ENCODE measurements at regions not wholly inside any gene's neighbourhood (a gene's known extent, or its start where the extent isn't known, plus 50 kb on each side); places are given as distances from the start of the nearest gene placed in this dataset.

DNA sequence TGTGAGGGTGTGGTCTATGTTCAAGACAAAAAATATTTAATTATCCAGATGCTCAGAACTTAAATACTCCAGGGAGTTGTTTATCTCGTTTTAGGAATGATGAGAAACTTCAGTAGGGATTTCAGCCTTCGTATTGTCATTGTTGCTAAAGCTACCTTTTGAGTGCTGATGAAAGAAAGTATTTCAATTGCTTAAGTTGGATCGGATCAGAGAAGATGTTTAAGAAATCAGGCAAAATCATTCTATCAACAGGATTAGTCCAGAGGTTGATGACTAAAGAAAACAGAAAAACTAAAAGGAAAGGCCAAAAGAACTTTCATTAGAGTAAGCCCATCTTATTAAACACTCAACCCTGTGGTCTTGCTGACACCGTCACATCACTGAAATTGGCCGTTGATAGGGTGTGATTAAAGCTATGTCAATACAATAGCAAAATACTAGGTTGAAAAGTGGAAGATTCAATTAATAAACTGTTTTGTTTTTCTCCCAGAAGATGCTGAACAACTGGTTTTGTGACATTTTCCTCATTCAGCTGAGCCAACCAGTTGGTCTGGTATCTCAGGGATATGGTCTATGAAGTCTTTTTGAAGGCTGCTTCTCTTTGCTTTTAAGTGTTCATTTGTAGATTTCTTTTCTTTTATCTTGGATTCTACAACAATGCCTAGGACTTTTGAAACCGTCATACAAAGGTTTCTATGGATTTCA, 551.7 kb downstream of the SLC4A3 start:
- CTCF ChIA-PET = no interaction called here
- no peaks in the 10 kb centered on the region for H3K9me3 Mint-ChIP-seq
- H3K27me3 Mint-ChIP-seq (ENCODE audit: low read depth) = no peaks in the 10 kb centered on the region
- H3K4me3 Mint-ChIP-seq = no peak overlapping the region
- no peaks in the 10 kb centered on the region for H3K4me1 Mint-ChIP-seq (ENCODE audit: low read depth)
- DNase-seq = no peak
- intact Hi-C loops (cut with micrococcal nuclease) = no loop called here
- no peaks in the 10 kb centered on the region for H3K36me3 Mint-ChIP-seq (ENCODE audit: low read depth)
- no peak overlapping the region for H3K27ac Mint-ChIP-seq

GRCh38 chr2:220181165-220181564, 553.7 kb downstream of the SLC4A3 start:
- no peak for DNase-seq
- Mint-ChIP-seq H3K4me1 (ENCODE audit: low read depth) (no peaks in the 10 kb centered on the region), H3K4me3 (no peak overlapping the region), H3K27ac (no peak overlapping the region), H3K27me3 (ENCODE audit: low read depth) (no peaks in the 10 kb centered on the region), H3K36me3 (ENCODE audit: low read depth) (no peaks in the 10 kb centered on the region), H3K9me3 (no peaks in the 10 kb centered on the region)
- intact Hi-C loops (cut with micrococcal nuclease) = no loop called here
- CTCF ChIA-PET = no interaction called here

GRCh38 chr2:220182790-220183189, 555.4 kb downstream of the SLC4A3 start:
- H3K27me3 Mint-ChIP-seq (ENCODE audit: low read depth) = no peaks in the 10 kb centered on the region
- no peaks in the 10 kb centered on the region for H3K36me3 Mint-ChIP-seq (ENCODE audit: low read depth)
- no peak overlapping the region for H3K4me3 Mint-ChIP-seq
- no peaks in the 10 kb centered on the region for H3K4me1 Mint-ChIP-seq (ENCODE audit: low read depth)
- intact Hi-C loops (cut with micrococcal nuclease) = no loop called here
- H3K27ac Mint-ChIP-seq = no peak overlapping the region
- H3K9me3 Mint-ChIP-seq = no peaks in the 10 kb centered on the region
- no peak for DNase-seq
- CTCF ChIA-PET = no interaction called here

- intact Hi-C loops (cut with micrococcal nuclease) = no loop called here
- H3K4me1 Mint-ChIP-seq (ENCODE audit: low read depth) = no peaks in the 10 kb centered on the region
- H3K4me3 Mint-ChIP-seq = no peak overlapping the region
- no peak overlapping the region for H3K27ac Mint-ChIP-seq
- DNase-seq = no peak
- no peaks in the 10 kb centered on the region for H3K9me3 Mint-ChIP-seq
- CTCF ChIA-PET = no interaction called here
- no peaks in the 10 kb centered on the region for H3K27me3 Mint-ChIP-seq (ENCODE audit: low read depth)
- no peaks in the 10 kb centered on the region for H3K36me3 Mint-ChIP-seq (ENCODE audit: low read depth)
Measured at GRCh38 chr2:220185766-220186305, 558.4 kb downstream of the SLC4A3 start.

DNA sequence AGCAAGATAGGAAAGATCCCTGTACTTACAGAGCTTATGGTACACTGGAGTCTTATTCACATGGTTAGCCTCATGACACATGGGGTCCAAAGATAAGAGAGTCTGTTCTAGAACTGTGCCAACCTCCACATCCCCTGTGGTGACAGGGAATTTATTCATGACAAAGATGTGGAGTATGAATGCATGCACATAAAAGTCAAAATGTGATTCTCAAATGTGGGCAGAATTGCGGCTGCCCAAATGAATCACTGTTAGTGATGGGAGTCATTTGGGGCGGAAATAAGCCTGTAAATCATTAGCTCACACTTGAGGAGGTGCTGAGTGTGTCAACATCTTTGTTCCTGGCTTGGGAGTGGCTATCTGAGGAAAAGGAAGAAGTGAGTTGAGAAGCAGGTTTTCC, 560.6 kb downstream of the SLC4A3 start:
- no peak overlapping the region for H3K4me3 Mint-ChIP-seq
- intact Hi-C loops (cut with micrococcal nuclease) = no loop called here
- H3K9me3 Mint-ChIP-seq = no peaks in the 10 kb centered on the region
- H3K4me1 Mint-ChIP-seq (ENCODE audit: low read depth) = no peaks in the 10 kb centered on the region
- no peaks in the 10 kb centered on the region for H3K27me3 Mint-ChIP-seq (ENCODE audit: low read depth)
- CTCF ChIA-PET = no interaction called here
- no peaks in the 10 kb centered on the region for H3K36me3 Mint-ChIP-seq (ENCODE audit: low read depth)
- H3K27ac Mint-ChIP-seq = no peak overlapping the region
- DNase-seq = no peak

GRCh38 chr2:220191031-220191430, 563.6 kb downstream of the SLC4A3 start:
- Mint-ChIP-seq H3K4me1 (ENCODE audit: low read depth) (no peaks in the 10 kb centered on the region), H3K27ac (no peak overlapping the region), H3K36me3 (ENCODE audit: low read depth) (no peaks in the 10 kb centered on the region), H3K9me3 (no peaks in the 10 kb centered on the region), H3K4me3 (no peak overlapping the region), H3K27me3 (ENCODE audit: low read depth) (no peaks in the 10 kb centered on the region)
- CTCF ChIA-PET = no interaction called here
- DNase-seq = no peak
- intact Hi-C loops (cut with micrococcal nuclease) = no loop called here

GRCh38 chr2:220191737-220192136, 564.3 kb downstream of the SLC4A3 start:
- no peak for DNase-seq
- intact Hi-C loops (cut with micrococcal nuclease) = no loop called here
- Mint-ChIP-seq H3K27ac (no peak overlapping the region), H3K4me3 (no peak overlapping the region), H3K27me3 (ENCODE audit: low read depth) (no peaks in the 10 kb centered on the region), H3K36me3 (ENCODE audit: low read depth) (no peaks in the 10 kb centered on the region), H3K4me1 (ENCODE audit: low read depth) (no peaks in the 10 kb centered on the region), H3K9me3 (peaks cover 3% of the 10 kb centered on the region)
- CTCF ChIA-PET = no interaction called here

DNA sequence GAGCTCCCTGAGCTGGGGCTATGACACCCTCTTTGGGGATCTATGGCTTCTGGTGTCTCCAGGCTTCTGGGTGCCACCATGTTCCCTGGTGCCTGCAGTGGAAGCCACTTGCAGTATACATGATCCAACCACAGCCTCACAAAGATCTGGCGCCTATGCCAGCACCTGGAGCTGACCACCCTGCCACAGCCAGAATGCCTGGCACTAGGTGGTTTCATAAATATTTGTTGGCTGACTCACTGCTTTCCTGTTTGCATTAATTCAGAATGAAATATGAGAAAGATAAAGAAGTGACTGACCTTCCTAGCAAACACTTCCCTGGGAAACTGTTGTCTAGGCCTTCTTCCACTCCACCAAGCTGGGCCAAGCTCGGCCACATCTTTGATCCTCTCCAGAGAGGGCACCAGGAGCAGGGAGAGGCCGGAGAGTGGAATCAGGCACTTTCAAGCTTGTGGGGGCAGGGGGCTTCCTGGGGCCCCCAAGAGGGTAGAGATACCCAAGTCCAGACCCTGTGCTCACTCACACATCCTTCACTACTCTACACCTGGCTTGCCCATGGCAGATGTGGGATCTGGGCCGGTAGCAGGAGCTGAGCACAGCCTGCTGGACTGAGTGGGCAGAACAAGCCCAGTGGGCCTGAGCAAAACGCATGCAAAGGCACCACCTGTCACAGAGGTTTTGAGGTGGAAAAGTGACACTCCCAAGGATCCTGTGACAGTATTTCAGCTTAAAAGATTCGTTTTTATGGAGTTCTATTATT, 565.7 kb downstream of the SLC4A3 start:
- Mint-ChIP-seq H3K36me3 (ENCODE audit: low read depth) (no peaks in the 10 kb centered on the region), H3K27me3 (ENCODE audit: low read depth) (no peaks in the 10 kb centered on the region), H3K9me3 (peaks cover 4% of the 10 kb centered on the region), H3K4me3 (no peak overlapping the region), H3K27ac (no peak overlapping the region), H3K4me1 (ENCODE audit: low read depth) (no peaks in the 10 kb centered on the region)
- CTCF ChIA-PET = no interaction called here
- intact Hi-C loops (cut with micrococcal nuclease) = no loop called here
- no peak for DNase-seq

GRCh38 chr2:220194630-220195584, 567.5 kb downstream of the SLC4A3 start:
- Mint-ChIP-seq H3K27ac (no peak overlapping the region), H3K9me3 (peaks cover 5% of the 10 kb centered on the region), H3K4me3 (no peak overlapping the region), H3K27me3 (ENCODE audit: low read depth) (no peaks in the 10 kb centered on the region), H3K36me3 (ENCODE audit: low read depth) (no peaks in the 10 kb centered on the region), H3K4me1 (ENCODE audit: low read depth) (no peaks in the 10 kb centered on the region)
- CTCF ChIA-PET = no interaction called here
- DNase-seq = no peak
- intact Hi-C loops (cut with micrococcal nuclease) = no loop called here

- no peak overlapping the region for H3K27ac Mint-ChIP-seq
- intact Hi-C loops (cut with micrococcal nuclease) = no loop called here
- no peaks in the 10 kb centered on the region for H3K36me3 Mint-ChIP-seq (ENCODE audit: low read depth)
- DNase-seq = no peak
- H3K4me3 Mint-ChIP-seq = no peak overlapping the region
- CTCF ChIA-PET = interaction anchor here (0.7 kb wide), 1 partner anchor 22 kb away, joined by 3 read pairs; no protein-coding TSS in a partner anchor
- no peaks in the 10 kb centered on the region for H3K27me3 Mint-ChIP-seq (ENCODE audit: low read depth)
- H3K9me3 Mint-ChIP-seq = peaks cover 7% of the 10 kb centered on the region
- no peaks in the 10 kb centered on the region for H3K4me1 Mint-ChIP-seq (ENCODE audit: low read depth)
Measured at GRCh38 chr2:220198896-220199295, 571.5 kb downstream of the SLC4A3 start.

DNA sequence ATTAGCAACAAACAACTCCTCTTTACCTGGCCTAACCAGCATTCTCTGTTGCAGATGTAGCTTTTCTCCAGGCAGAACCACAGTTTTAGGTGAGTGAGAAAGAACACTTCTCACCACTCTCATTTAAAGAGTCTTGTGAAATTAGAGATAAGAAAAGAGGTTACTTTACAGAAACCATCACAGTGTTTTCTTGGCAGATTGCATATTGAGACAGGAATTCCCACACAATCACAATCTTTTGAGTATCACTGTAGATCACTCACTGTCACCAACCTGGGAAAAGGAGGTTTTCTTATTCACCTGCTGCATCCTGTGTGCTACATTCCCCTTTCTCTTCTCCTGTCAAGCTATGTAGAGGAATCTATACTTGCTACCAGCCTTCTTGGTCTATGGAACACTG, 574.6 kb downstream of the SLC4A3 start:
- CTCF ChIA-PET = no interaction called here
- Mint-ChIP-seq H3K36me3 (ENCODE audit: low read depth) (no peaks in the 10 kb centered on the region), H3K27ac (no peak overlapping the region), H3K4me3 (no peak overlapping the region), H3K4me1 (ENCODE audit: low read depth) (no peaks in the 10 kb centered on the region), H3K9me3 (peaks cover 4% of the 10 kb centered on the region), H3K27me3 (ENCODE audit: low read depth) (no peaks in the 10 kb centered on the region)
- intact Hi-C loops (cut with micrococcal nuclease) = no loop called here
- DNase-seq = no peak

DNA sequence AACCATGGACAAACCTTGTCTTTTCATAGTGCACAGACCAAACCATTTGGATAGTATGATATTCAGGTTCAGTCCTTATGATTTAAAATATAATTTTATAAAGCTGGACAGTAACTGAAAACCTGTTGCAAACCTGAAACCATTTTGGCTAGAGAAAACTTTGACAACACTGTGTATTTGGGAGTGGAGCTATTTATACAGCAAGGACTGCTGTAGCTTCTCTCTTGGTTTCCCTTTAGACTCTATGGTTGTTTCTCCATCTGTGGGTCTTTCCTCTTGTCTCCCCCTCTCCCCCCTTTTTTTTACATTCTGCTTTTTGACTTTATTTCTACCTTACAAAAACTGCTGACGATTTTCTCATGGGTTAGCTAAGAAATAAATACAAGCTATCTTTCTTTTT, 581.7 kb downstream of the SLC4A3 start:
- CTCF ChIA-PET = interaction anchor here (0.7 kb wide), 2 partner anchors 13 to 63 kb away, joined by 3 read pairs; no protein-coding TSS in a partner anchor
- intact Hi-C loops (cut with micrococcal nuclease) = no loop called here
- H3K36me3 Mint-ChIP-seq (ENCODE audit: low read depth) = no peaks in the 10 kb centered on the region
- no peak overlapping the region for H3K27ac Mint-ChIP-seq
- no peaks in the 10 kb centered on the region for H3K9me3 Mint-ChIP-seq
- no peaks in the 10 kb centered on the region for H3K4me1 Mint-ChIP-seq (ENCODE audit: low read depth)
- no peaks in the 10 kb centered on the region for H3K27me3 Mint-ChIP-seq (ENCODE audit: low read depth)
- DNase-seq = no peak
- no peak overlapping the region for H3K4me3 Mint-ChIP-seq

Data from activated naive CD4-positive, alpha-beta T cell treated with anti-CD3 and anti-CD28 coated beads for 36 hours (primary cell).